Spleen (tissue), 7 donors: ENCODE measurements at regions not wholly inside any gene's neighbourhood (a gene's known extent, or its start where the extent isn't known, plus 50 kb on each side); places are given as distances from the start of the nearest gene placed in this dataset.

ENCODE experiments used
- POLR2AphosphoS5 ChIP-seq, 3 donors: sonication (generic); formaldehyde crosslinking; IDR thresholded peaks; one replicate each; pipeline ENCODE4 v1.5.1; 2017; ENCODE audit warnings: antibody characterized with exemption in 3 of 3
- TF ChIP-seq, protein P1 (sequence below), 11 experiments: fragments of 200-600 bp in 7 of 11; fragments of 450-650 bp in 4 of 11; sonication (generic) in 4 of 11; IDR thresholded peaks in 8 of 11; conservative IDR thresholded peaks in 3 of 11; 1 replicate in 7 of 11; 2 replicates in 4 of 11; pipeline versions ENCODE4 v1.4.0 to v1.8.0; 2016 to 2021; ENCODE audit warnings: antibody characterized with exemption in 11 of 11, inconsistent platforms in 4 of 11, mild to moderate bottlenecking in 1 of 11
- donor health status: DM: no; HTN: no; CAD: no; lungs with moderate emphysema.
- donor health status: DM: no; HTN: no; CAD: no.
- donor health status: DM: no; HTN: no; CAD: no.

DNA sequence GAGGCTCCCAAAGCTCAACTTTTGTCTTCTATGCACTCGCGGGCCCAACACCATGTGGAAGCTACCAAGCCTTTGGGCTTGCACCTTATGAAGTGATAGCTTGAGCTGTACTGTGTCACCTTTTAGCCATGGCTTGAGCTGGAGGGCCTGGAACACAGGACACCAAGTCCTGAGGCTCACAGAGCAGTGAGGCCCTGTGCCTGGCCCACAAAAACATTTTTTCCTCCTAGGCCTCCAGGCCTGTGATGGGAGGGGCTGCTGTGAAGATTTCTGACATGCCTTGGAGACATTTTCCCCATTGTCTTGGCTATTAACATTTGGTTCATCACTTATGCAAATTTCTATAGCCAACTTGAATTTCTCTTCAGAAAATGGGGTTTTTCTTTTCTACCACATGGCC, 96.5 kb downstream of the MMUT start:
- no peak for TF ChIP-seq POLR2AphosphoS5 (IDR thresholded peaks at IDR 0.05)
- TF ChIP-seq, protein P1, sequence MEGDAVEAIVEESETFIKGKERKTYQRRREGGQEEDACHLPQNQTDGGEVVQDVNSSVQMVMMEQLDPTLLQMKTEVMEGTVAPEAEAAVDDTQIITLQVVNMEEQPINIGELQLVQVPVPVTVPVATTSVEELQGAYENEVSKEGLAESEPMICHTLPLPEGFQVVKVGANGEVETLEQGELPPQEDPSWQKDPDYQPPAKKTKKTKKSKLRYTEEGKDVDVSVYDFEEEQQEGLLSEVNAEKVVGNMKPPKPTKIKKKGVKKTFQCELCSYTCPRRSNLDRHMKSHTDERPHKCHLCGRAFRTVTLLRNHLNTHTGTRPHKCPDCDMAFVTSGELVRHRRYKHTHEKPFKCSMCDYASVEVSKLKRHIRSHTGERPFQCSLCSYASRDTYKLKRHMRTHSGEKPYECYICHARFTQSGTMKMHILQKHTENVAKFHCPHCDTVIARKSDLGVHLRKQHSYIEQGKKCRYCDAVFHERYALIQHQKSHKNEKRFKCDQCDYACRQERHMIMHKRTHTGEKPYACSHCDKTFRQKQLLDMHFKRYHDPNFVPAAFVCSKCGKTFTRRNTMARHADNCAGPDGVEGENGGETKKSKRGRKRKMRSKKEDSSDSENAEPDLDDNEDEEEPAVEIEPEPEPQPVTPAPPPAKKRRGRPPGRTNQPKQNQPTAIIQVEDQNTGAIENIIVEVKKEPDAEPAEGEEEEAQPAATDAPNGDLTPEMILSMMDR (IDR thresholded peaks at IDR 0.05 in 8 of 11, conservative IDR thresholded peaks at IDR 0.05 in 3 of 11) = no peak
